NCI-H524 (cell line): ENCODE measurements at regions not wholly inside any gene's neighbourhood (a gene's known extent, or its start where the extent isn't known, plus 50 kb on each side); places are given as distances from the start of the nearest gene placed in this dataset.
A peak's percentile ranks its signal among the peaks of the same experiment; 100 is the strongest.

Source experiments
- DNase-seq, 2 experiments: peaks; one replicate each; lab custom pipeline; 2025; lab: John Stamatoyannopoulos, UW

DNA sequence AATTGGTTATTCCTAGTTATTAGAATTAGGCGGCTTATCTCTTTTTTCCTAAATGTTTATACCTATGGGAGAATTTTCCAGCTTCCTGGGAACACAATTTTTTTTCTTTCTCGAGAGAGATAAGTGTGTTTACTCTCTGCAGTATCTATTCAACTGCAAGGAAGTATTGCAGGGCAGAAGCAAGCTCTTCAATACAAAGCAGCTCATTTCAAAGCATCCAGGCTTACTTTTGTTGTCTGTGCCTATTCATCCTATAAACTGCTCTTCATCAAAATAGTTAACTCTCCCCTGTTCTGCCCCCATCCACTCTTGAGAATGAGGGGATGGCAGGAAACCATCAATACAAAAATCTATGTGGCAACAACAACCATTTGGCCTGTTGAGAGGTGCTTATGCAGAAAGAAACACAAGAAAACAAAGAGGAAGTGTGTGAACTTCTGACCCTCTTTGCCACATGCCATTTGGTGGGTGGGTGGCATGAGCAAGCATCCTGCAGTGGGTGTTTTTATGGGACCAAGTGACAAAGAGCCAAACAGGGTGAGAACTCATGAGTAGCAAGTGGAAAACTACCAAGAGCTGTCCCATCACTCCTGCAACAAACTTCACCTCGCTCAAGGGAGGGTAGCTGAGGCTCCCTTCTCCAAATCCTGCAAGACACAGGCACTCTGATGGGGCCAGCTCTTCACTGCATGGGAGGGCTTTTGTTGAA is 50.6 kb upstream of the MRPS6 start:
- no peak for DNase-seq

DNA sequence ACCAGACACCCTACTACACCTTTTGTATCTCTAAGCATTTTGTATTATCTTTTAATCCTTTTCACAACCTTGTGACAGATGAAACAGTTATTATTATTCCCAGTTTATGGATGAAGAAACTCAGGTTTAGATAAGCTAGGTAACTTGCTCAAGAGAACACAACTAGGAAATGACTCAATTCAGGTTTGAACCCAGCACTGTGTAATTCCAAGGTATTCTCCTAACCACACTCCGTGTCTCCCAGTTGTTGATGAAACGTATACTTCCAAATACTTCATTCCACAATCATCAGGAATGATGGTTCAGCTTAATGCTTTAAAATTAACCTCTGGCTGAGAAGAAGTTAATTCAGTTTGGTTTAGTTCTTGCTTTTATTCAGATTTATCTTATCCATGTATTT is 51.7 kb upstream of the MRPS6 start:
- DNase-seq, result no peak

DNA sequence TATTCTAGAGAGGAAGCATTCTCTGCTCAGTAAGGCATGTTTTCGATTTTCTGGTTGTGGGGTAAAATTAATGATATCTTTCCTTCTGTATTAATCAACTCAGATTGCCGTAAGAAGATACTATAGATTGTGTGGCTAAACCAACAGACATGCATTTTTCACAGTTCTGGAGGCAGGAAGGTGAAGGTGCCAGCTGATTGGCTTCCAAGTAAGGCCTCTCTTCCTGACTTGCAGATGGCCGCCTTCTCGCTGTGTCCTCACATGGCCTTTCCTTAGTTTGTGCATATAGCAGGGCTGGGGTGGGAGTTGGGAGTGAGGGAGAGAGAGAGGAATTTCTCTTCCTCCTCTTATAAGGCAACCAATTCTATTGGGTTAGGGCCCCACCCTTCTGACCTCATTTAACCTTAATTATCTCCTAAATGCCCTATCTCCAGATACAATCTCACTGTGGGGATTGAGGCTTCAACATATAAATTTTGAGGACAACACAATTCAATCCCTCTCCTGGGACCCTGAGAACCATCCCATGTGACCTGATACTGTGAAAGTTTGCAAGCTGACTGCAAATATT is 52.3 kb upstream of the MRPS6 start:
- DNase-seq, result no peak

DNA sequence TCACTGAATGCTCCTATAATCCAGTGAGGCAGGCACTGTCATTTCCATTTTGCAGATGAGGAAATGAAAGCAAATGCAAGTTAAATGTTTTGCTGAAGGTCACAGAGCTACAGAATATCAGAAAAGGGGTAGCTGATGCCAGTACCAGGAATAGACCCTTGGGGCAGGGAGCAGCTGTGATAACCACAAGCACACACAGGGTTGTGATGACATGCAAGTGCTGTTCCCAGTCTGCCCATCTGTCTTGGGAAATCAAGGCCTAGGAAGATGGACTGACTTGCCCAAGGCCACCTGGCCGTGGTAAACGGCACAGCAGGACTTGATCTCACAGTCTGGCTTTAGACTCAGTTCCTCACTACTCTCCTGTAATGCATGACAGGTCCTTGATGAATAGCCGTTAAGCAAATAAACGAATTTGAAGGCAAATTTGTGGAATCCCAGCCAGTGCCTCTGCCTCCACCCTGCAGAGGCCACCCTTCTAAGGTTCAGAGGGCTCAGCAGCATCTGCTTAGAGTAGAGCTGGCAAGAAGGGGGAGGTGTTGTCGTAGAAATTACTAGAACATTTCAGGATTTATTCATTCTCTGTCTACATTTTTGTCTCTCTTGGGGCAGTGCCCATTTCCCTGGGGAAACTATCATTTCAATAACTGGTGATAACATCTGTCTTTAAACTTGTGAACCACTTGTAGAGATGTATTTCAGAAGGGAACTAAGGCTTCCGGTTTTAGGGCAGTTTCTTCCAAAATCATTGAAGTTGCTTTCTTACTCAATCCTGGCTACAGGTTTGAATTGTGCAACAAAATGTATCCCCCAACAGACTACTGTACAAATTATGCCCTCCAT is 53.2 kb upstream of the MRPS6 start:
- DNase-seq, result peak; percentile 50 to 71

DNA sequence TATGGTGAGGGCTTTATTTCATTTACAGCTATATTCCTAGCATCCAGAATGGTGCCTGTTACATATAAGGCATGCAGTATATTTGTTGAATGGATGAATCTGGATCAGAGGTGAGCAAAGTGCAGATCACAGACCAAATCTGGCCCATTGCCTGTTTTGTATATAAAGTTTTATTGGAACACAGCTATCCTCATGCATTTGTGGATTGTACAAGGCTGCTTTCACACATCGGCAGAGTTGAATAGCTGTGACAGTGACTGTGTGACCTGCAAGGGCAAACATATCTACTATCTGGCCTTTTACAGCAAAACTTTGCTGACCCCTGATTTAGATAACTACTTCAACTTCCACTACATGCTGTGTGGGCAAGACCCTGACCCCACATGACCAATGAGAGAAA is 54.0 kb upstream of the MRPS6 start:
- DNase-seq, result no peak

DNA sequence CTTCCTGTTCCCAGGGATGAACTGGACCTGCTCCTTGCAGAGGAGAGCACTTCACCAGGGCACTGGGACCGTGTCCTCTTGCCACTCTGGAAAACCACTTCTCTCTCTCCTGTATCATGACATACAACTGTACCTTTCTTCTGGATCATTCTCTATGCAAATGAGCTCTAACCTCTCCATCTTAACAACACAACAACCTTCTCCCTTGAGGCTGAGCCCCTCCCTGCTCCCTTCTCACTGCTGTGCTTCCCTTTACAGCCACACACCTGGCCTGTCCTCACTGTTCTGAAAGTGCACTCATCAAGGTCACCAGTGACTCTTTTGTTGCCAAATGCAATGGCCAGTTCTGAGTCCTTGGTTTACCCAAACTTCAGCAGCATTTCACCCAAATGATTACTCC is 54.5 kb upstream of the MRPS6 start:
- no peak for DNase-seq

DNA sequence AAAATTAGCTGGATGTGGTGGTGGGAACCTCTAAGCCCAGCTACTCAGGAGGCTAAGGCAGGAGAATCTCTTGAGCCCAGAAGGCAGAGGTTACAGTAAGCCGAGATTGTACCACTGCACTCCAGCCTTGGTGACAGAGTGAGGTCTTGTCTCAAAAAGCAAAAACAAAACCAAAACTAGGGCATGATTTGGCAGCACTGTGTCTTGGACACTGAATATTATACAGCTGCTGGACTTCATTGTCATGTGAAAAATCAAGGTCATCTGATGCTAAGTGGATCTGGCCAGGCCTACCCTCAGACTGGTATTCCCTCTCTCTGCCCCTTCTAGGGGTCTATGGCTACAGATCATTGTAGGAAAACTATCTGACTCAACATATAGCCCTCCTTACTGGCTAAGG is 55.2 kb upstream of the MRPS6 start:
- no peak for DNase-seq

DNA sequence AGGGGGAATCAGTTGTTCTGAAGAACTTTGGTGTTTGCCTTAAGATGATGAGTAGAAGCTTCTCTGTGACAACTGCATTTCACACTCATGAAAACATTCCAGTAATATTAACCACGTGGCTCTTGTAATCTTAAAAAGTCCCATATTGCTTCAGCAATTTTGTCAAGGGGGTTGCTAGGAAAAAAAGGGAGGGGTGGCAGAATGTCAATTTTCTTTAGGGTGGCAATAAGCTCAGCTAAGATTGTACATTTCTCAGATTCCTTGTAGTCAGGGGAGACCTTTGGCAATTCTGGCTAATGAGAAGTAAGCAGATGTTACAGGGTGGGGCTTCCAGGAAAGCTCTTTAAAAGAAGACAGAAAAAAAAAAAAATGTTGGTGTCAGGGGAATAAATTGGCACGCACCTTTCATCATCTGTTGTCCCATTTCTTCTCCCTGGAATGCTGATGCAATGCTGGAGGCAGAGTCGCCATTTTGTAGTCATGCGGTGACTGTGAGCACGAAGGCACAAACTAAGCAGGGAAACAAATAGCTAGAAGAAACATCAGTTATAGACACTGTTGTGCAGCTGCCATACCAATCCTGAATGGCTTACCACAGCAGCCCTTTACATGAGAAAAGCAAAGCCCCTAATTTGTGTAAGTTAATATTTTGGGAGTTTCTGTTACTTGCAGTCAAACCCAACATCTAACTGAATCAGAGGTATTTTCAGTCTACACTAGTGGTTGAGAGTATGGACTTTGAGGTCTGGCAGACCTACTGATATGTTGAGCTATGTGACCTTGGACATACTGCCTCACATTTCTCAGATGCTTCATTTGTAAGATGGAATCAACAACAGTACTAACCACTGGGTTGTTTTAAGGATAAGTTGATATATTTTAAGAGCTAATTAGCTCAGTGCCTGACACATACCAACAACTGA is 56.1 kb upstream of the MRPS6 start:
- DNase-seq, result peak in 1 of 2 experiments; percentile 14

DNA sequence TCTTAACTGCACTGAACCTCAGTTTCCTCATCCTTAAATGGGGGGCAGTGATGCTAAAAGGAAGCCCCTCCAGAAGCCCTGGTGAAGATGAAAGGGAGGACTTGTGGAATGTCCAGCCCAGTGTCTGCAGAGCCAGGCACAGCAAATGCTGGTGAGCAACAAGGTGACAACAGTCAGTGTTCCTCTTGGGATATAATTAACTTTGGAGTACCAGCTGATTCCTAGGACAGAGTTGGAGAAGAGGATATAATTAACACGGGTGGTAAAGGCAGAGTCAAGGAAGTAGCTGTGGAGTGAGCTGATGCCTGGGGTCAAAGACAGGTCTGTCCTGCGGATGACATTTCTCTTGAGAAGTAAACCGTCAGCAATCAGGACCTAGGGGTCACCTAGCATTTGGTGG is 60.7 kb upstream of the MRPS6 start:
- no peak for DNase-seq

DNA sequence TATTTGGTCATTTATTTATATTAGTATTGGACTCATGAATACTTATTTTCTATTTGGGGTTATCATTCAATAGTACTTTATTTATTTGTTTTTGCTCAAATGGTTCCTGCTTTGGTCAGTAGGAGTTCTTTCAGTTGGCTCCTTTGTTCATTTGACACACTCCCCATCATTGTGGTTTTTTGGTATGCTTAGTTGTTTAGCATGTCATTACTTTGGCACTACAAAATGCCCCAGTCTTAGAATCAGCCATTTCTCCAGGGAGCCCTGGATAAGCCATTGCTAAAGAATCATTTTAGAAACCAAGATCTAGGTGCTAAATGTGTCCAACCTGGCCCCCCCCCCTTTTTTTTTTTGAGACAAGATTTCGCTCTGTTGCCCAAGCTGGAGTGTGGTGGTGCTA is 61.7 kb upstream of the MRPS6 start:
- DNase-seq, result no peak

DNA sequence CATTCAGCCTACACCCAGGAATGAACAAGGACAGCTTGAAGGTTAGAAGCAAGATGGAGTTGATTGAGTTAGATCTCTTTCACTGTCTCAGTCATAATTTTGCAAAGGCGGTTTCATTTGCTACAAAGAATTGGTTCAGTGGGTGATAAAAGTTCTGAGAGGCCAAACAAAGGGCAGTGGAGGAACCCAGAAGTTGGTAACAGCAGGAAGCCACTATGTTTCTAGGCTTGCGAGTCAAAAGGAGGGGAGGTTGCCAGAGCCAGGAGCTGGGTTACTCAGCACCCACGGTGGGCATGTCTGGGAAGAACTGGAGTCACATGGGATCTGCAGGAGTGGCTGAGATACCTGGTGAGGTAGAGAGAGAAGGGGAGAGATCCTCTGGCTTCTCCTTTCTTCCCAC is 64.2 kb upstream of the MRPS6 start:
- no peak for DNase-seq

DNA sequence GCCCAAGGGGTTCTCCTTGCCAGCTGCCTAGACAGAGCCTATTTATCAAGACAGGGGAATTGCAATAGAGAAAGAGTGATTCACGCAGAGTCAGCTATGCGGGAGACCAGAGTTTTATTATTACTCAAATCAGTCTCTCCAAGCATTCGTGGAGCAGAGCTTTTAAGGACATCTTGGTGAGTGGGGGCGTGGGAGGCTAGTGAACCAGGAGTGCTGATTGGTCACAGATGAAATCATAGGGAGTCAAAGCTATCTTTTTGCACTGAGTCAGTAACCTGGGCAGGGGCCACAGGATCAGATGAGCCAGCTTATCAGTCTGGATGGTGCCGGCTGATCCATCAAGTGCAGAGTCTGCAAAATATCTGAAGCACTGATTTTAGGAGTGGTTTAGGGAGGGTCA is 64.8 kb upstream of the MRPS6 start:
- no peak for DNase-seq

DNA sequence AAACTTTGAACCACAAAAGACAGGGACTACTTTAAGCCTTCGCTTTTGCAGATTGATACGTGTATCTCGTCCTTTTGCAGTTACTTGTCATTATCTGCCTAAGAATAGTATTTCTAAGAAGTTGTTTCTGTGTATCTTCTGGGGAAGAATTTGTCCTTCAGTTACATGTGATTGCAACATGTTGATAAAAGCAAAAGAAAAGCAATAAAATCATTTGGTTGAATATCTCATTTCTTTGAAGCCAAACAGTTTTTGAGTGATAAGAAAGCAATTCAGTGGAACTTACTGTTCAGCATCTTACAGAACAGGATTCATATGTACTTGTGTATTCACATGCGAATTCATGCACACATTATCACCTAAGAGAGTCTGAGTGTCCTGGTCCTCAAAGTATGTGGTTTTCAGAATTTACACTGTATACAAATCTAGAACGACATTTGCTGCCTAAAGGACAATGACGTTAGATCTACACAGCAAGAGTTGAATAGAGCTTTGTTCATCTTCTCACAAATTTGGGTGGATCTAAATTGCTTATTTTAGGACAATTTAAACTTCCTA is 66.7 kb upstream of the MRPS6 start:
- no peak for DNase-seq

DNA sequence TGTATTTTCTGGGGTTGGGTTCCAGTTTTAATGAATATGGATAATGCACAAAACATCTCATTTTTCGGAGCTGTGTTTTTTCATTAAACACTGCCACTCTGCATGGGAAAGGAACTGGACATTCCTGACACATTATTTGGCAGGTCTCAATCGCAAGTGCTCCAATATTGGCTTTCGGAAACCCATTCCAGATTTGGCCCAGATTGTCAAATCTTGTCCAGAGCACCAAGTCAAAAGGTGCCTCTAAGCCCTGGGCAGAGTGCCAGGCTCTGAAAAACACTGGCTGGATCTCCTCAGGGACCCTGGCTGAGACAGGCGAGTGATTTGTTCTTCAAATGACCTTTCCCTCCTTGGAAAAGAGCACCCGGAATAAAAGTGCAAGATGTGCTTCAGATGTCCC is 68.4 kb upstream of the MRPS6 start:
- no peak for DNase-seq

DNA sequence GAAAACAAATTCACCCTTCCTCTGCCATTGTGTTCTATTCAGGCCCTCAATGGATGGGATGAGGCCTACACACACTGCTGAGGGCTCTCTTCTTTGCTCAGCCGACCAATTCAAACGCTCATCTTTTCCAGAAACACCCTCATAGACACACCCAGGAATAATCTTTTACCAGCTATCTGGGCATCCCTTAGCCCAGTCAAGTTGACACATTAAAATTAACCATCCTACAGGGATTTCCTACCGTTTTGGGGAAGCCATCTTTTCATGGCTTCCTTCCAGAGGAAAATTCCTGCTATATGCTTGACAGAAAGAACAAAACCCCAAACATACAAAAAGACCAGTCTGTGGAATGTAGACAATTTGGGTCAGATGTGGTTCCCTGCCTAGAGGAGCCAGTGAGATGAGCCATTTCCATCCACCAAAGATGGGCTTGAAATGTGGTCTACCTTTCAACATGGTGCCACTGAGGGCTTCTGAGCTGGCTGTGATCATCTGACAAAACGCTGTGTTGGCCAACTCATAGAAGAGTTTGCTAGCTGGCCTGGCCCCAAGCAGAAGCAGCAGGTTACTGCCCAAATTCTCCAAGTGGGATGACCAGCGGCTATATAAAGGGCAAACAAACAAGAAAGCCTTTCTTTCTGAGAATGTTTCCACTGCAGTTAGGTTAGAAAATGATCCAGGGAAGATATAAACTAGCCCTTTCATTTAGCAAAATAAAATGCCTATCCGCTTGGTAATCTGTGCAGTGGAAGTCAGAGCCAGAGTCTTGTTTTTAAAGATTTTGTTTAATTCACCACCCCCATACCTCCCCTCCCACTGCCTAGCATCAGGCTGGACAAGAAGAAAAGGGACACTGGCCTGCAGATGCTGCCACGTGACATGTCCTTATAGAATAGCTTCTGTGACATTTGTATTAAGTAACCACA is 69.1 kb upstream of the MRPS6 start:
- DNase-seq, result no peak

DNA sequence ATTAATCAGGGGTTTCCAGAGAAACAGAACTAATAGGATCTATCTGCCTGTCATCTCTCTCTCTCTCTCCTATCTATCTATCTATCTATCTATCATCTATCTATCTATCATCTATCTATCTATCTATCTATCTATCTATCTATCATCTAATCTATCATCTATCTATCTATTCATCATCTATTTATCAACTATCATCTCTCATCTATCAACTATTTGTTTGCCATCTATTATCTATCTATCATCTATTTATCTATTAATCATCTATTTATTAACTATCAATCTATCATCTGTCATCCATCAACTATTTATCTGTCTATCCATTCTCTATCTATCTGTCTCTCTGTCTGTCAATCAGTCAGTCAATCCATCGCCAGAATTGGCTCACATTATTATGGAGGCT is 70.0 kb upstream of the MRPS6 start:
- no peak for DNase-seq

DNA sequence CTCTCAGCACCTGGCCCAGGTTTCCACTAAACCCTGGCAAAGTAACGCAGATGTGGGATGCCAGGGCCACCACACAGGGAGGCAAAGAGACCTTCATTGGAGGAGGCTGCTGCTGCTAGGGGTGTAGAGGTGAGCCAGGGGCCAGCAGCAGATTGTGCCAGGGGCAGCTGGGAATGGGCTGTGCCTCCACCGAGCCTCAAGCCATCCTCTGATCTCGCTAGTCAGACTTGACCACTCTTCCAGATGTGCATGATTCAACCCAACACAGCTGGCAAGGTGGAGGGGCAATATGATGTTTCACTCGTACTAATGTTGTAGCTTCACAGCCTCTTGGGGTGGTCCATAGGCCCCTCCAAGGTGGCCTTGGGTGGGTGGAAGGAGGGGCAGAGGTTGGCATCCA is 73.0 kb upstream of the MRPS6 start:
- DNase-seq, result no peak

DNA sequence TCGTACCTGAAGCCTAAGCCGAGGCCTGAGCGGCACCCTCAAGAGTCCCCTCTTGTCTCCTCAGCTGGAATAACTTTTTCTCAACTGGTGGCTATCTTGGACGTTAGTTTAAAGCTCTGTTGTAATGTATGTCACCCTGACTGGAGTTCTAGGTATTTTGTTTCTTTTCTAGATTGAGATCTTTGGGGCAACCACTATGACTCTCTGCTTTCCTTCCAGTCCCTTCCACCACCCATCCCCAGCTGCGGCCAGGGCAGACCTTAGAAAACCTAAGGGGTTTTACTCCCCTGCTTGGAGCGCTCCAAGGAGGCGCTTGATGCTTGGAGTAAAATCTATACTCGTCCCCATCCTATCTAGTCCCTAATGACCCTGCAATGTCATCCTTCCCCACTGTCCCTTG is 74.6 kb upstream of the MRPS6 start:
- no peak for DNase-seq

DNA sequence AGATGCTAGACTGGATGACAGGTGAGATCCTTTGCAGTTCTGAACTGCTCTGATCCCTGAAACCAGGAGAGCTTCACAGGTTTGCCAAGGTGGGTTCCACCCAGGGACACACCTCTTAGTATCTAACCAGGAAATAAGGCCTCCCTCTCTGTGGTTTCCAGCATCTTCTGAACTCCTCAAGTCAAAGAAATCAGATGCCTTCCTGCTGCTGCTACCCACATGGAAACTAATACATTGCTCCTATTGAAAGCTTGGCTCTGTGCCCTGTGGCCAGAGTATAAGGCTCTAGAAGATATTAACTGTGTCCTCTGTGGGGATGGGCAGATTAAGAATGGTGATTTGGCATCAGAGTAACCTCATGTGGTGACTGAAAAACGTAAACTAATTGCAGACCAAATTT is 75.0 kb upstream of the MRPS6 start:
- no peak for DNase-seq

DNA sequence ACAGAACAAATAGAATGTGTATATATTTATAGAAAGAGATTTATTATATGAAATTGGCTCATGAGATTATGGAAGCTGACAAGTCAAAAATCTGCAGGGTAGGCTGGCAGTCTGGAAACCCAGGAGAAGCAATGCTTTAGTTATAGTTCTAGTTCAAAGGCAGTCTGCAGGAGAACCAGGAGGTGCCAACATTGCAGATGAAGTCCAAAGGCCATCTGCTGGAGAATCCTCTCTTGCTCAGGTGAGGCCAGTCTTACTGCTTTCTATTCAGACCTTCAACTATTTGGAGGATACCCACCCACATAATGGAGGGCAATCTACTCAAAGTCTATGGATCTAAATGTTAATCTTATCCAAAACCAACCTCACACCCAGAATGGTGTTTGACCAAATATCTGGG is 75.9 kb upstream of the MRPS6 start:
- no peak for DNase-seq

DNA sequence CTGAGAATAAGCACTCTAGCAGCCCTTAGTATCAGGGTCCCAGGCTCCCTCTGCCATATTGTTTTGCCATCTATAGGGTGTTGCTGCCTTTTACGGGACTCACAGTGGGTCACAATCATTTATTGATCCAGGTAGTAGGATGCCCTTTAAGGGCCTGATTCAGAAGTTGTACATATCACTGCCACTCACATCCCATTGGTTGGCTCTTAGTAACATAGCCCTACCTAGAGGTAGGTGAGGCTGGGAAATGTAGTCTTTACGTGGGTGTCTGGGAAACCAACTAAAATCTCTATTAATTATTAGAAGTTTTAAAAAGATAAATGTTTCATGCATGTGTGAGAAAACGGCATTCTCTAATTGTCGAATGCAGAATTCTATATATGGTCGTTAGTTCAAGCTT is 78.8 kb upstream of the ATP5PO start:
- no peak for DNase-seq
